HepG2 (cell line): ENCODE measurements at regions not wholly inside any gene's neighbourhood (a gene's known extent, or its start where the extent isn't known, plus 50 kb on each side); places are given as distances from the start of the nearest gene placed in this dataset.

Source experiments
- BCL3 ChIP-seq: sonication (generic); formaldehyde crosslinking; IDR thresholded peaks from 2 replicates; pipeline ENCODE4 v1.5.1; 2020; ENCODE audit warnings: mild to moderate bottlenecking, missing genetic modification reagents, moderate library complexity
- GFI1 ChIP-seq: sonication (generic); formaldehyde crosslinking; IDR thresholded peaks from 2 replicates; pipeline ENCODE4 v1.5.0; 2020; ENCODE audit warnings: missing genetic modification reagents, mild to moderate bottlenecking, borderline replicate concordance
- HNF1B ChIP-seq: sonication (generic); formaldehyde crosslinking; IDR thresholded peaks from 2 replicates; pipeline ENCODE4 v1.5.1; 2020; ENCODE audit warnings: mild to moderate bottlenecking, moderate library complexity, missing genetic modification reagents
- MAX ChIP-seq: IDR thresholded peaks from 2 replicates; pipeline ENCODE4 v1.6.1; 2012; ENCODE audit warnings: inconsistent platforms
- TFDP1 ChIP-seq: IDR thresholded peaks from 2 replicates; pipeline ENCODE4 v1.6.1; 2016; ENCODE audit warnings: missing compliant biosample characterization, missing genetic modification reagents, borderline replicate concordance
- ZNF512B ChIP-seq: sonication (generic); formaldehyde crosslinking; IDR thresholded peaks from 2 replicates; pipeline ENCODE4 v1.5.1; 2020; ENCODE audit warnings: missing genetic modification reagents, mild to moderate bottlenecking, borderline replicate concordance
- TF ChIP-seq, protein P1 (sequence below): IDR thresholded peaks from 2 replicates; pipeline ENCODE4 v1.6.1; 2016; ENCODE audit warnings: low read depth, borderline replicate concordance
- TF ChIP-seq, protein P2 (sequence below): IDR thresholded peaks from 2 replicates; pipeline ENCODE4 v1.6.1; 2018; ENCODE audit warnings: missing genetic modification reagents, mild to moderate bottlenecking, missing compliant biosample characterization

DNA sequence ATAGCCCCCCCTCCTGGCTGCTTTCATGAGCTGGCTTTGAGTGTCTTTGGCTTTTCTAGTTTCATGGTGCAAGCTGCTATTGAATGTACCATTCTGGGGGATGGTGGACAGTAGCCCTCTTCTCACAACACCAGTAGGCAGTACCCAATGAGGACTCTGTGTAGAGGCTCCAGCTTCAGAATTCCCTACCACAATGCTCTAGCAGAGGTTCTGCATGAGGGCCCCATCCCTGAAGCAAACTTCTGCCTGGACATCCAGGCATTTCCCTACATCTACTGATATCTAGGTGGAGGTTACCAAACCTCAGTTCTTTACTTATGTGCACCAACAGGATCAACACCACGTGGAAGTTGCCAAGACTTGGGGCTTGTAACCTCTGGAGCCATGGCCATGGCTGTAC lies 1742.9 kb downstream of the SI start (continued):
- TF ChIP-seq TFDP1 (CRISPR knock-in tag) (no peak), ZNF512B (no peak), BCL3 (CRISPR knock-in tag) (no peak), HNF1B (no peak), GFI1 (CRISPR knock-in tag) (no peak), MAX (no peak)
- TF ChIP-seq, protein P1, sequence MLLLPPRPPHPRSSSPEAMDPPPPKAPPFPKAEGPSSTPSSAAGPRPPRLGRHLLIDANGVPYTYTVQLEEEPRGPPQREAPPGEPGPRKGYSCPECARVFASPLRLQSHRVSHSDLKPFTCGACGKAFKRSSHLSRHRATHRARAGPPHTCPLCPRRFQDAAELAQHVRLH (CRISPR knock-in tag), result no peak
- TF ChIP-seq, protein P2, sequence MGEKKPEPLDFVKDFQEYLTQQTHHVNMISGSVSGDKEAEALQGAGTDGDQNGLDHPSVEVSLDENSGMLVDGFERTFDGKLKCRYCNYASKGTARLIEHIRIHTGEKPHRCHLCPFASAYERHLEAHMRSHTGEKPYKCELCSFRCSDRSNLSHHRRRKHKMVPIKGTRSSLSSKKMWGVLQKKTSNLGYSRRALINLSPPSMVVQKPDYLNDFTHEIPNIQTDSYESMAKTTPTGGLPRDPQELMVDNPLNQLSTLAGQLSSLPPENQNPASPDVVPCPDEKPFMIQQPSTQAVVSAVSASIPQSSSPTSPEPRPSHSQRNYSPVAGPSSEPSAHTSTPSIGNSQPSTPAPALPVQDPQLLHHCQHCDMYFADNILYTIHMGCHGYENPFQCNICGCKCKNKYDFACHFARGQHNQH (CRISPR knock-in tag), result no peak
- TF ChIP-seq, all 625 proteins: peak for 0
